ENCODE measurements at regions not wholly inside any gene's neighbourhood (a gene's known extent, or its start where the extent isn't known, plus 50 kb on each side); places are given as distances from the start of the nearest gene placed in this dataset.

- H3K36me3 ChIP-seq (replicated peaks; ENCODE audit: insufficient read depth, low read depth) = no peaks in the 10 kb centered on the region
- H3K79me2 ChIP-seq = no peaks in the 10 kb centered on the region
- no peaks in the 10 kb centered on the region for H4K20me1 ChIP-seq (ENCODE audit: insufficient read depth, poor library complexity, severe bottlenecking)
- 75% methylated on average over 2 of the region's 2 CpGs for WGBS (ENCODE audit: low lambda C conversion rate, missing lambda C conversion rate)
- DNase-seq (ENCODE audit: low spot score) = no peak
- H2AFZ ChIP-seq = no peak overlapping the region
- H3K4me3 ChIP-seq = no peak overlapping the region
- peaks cover 54% of the 10 kb centered on the region for H3K27me3 ChIP-seq
- no peaks in the 10 kb centered on the region for H3K9me2 ChIP-seq (replicated peaks; ENCODE audit: insufficient read depth)
- H3K4me2 ChIP-seq = no peak overlapping the region
- TF ChIP-seq EZH2 (IDR thresholded peaks at IDR 0.05; ENCODE audit: borderline replicate concordance) (no peak), EZH2phosphoT487 (IDR thresholded peaks at IDR 0.05; ENCODE audit: low read depth, severe bottlenecking, unreplicated experiment) (no peak), CTCF (IDR thresholded peaks at IDR 0.05; ENCODE audit: poor library complexity) (no peak)
- H3K4me1 ChIP-seq (ENCODE audit: insufficient read depth) = no peaks in the 10 kb centered on the region
- H3K9me3 ChIP-seq (ENCODE audit: low read depth) = no peaks in the 10 kb centered on the region
- H3K27ac ChIP-seq = no peak overlapping the region
Measured at GRCh38 chr16:22643886-22644285, 133.2 kb downstream of the NPIPB5 start.

- Histone ChIP-seq H3K79me2 (no peaks in the 10 kb centered on the region), H3K27me3 (peaks cover 59% of the 10 kb centered on the region), H3K36me3 (replicated peaks; ENCODE audit: insufficient read depth, low read depth) (no peaks in the 10 kb centered on the region), H3K4me3 (no peak overlapping the region), H3K9me2 (replicated peaks; ENCODE audit: insufficient read depth) (no peaks in the 10 kb centered on the region), H3K9me3 (ENCODE audit: low read depth) (no peaks in the 10 kb centered on the region), H3K27ac (no peak overlapping the region), H3K4me1 (ENCODE audit: insufficient read depth) (no peaks in the 10 kb centered on the region), H3K4me2 (no peak overlapping the region), H2AFZ (no peak overlapping the region), H4K20me1 (ENCODE audit: insufficient read depth, poor library complexity, severe bottlenecking) (no peaks in the 10 kb centered on the region)
- 72% methylated on average over 3 of the region's 3 CpGs for WGBS (ENCODE audit: low lambda C conversion rate, missing lambda C conversion rate)
- TF ChIP-seq EZH2 (IDR thresholded peaks at IDR 0.05; ENCODE audit: borderline replicate concordance) (no peak), CTCF (IDR thresholded peaks at IDR 0.05; ENCODE audit: poor library complexity) (no peak), EZH2phosphoT487 (IDR thresholded peaks at IDR 0.05; ENCODE audit: low read depth, severe bottlenecking, unreplicated experiment) (no peak)
- DNase-seq (ENCODE audit: low spot score) = no peak
Measured at GRCh38 chr16:22645868-22646267, 135.2 kb downstream of the NPIPB5 start.

- no peaks in the 10 kb centered on the region for H3K79me2 ChIP-seq
- no peaks in the 10 kb centered on the region for H3K36me3 ChIP-seq (replicated peaks; ENCODE audit: insufficient read depth, low read depth)
- no peaks in the 10 kb centered on the region for H3K9me2 ChIP-seq (replicated peaks; ENCODE audit: insufficient read depth)
- peaks cover 51% of the 10 kb centered on the region for H3K27me3 ChIP-seq
- H3K9me3 ChIP-seq (ENCODE audit: low read depth) = no peaks in the 10 kb centered on the region
- no peak overlapping the region for H3K4me3 ChIP-seq
- DNase-seq (ENCODE audit: low spot score) = no peak
- no peak overlapping the region for H2AFZ ChIP-seq
- 69% methylated on average over 7 of the region's 7 CpGs for WGBS (ENCODE audit: low lambda C conversion rate, missing lambda C conversion rate)
- no peaks in the 10 kb centered on the region for H3K4me1 ChIP-seq (ENCODE audit: insufficient read depth)
- TF ChIP-seq CTCF (IDR thresholded peaks at IDR 0.05; ENCODE audit: poor library complexity) = no peak
- TF ChIP-seq EZH2 (IDR thresholded peaks at IDR 0.05; ENCODE audit: borderline replicate concordance) = no peak
- no peak for TF ChIP-seq EZH2phosphoT487 (IDR thresholded peaks at IDR 0.05; ENCODE audit: low read depth, severe bottlenecking, unreplicated experiment)
- no peak overlapping the region for H3K27ac ChIP-seq
- no peaks in the 10 kb centered on the region for H4K20me1 ChIP-seq (ENCODE audit: insufficient read depth, poor library complexity, severe bottlenecking)
- no peak overlapping the region for H3K4me2 ChIP-seq
Measured at GRCh38 chr16:22646948-22647556, 136.4 kb downstream of the NPIPB5 start.

Measured in hepatocyte (in vitro differentiated cells).